Brain pericyte (primary cell): ENCODE measurements at regions not wholly inside any gene's neighbourhood (a gene's known extent, or its start where the extent isn't known, plus 50 kb on each side); places are given as distances from the start of the nearest gene placed in this dataset.
"Not testable (repeated sequence)": the region's sequence is repeated elsewhere in the genome, so short reads cannot be mapped to it uniquely, and the experiment has no call there.

Experiments
- DNase-seq: peaks from one replicate; pipeline ENCODE4 v3.0.0-alpha.2; 2012; ENCODE audit warnings: low read depth, low spot score

DNA sequence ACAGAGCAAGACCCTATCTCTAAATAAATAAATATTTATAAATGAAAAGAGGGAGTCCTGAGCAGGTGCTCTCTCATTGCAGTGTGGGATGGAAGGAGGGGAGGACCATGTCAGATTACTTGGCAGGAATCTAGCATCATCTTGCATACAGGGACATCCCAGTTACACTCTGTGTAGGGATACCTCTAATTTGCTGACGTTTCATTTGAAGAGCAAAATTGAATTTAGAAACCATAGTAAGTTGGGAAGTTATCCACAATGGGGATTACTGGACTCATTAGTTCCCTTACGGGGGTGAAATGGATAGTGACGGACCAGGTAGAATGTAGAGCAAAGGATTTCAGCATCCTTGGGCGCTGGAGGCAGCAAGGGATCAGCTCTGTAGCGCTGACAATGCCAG, 52.1 kb downstream of the ARHGEF18 start:
- no peak for DNase-seq

DNA sequence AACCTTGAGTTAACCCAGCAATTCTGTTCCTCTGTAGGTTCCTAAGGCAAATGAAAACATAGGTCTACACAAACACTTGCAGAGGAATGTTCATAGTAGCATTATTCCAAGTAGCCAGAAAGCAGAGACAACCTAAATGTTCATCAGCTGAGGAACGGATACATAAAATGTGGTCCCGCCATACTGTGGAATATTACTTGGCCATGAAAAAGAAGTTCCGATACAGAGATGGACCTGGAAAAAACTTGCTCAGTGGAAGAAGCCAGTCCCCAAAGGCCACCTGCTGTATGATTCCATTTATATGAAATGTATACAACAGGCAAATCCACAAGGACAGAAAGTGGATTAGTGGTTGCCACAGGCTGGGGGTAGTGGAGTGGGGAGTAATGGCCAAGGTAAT, 53.0 kb downstream of the ARHGEF18 start:
- no peak for DNase-seq

DNA sequence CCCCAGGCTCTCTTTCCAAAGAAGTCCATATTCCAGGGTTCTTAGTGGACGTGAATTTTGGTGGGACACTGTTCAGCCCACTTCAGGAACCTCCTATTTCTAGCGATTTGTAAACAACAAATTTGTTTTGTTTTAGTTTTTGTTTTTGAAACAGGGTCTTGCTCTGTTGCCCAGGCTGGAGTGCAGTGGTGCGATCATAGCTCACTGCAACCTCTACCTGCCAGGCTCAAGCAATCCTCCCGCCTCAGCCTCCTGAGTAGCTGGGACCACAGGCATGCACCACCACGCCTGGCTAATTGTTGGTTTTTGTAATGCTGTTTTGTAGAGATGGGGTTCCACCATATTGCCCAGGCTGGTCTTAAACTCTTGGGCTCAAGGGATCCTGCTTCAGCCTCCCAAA, 56.7 kb downstream of the ARHGEF18 start:
- not testable (repeated sequence) for DNase-seq

- DNase-seq, result no peak
Observed at GRCh38 chr19:7408251-7408650, 59.5 kb downstream of the ARHGEF18 start.

DNA sequence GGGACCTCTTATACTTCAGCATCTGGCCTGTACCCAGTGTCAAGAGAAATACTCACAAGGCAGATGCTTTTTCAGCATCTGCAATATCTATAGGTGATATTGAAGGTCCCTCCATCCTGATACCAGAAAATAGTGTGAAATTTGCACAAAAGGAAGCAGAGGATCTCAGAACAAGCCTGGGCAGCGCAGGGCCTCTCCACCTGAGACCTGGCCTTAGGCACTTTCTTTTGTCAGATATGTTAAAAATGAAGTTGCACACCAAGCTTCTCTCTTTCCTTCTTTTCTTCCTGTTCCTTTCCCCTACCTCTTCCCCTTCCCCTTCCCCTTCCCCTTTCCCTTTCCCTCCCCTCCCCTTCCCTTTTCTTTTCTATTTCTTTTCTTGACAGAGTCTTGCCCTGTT, 62.2 kb downstream of the ARHGEF18 start:
- DNase-seq, result no peak

- DNase-seq, result no peak
Observed at GRCh38 chr19:7413629-7414028, 64.9 kb downstream of the ARHGEF18 start.

- DNase-seq, result peak; percentile 62
Observed at GRCh38 chr19:7415163-7415856, 66.6 kb downstream of the ARHGEF18 start.

- DNase-seq, result no peak
Observed at GRCh38 chr19:7415857-7416371, 67.2 kb downstream of the ARHGEF18 start.

DNA sequence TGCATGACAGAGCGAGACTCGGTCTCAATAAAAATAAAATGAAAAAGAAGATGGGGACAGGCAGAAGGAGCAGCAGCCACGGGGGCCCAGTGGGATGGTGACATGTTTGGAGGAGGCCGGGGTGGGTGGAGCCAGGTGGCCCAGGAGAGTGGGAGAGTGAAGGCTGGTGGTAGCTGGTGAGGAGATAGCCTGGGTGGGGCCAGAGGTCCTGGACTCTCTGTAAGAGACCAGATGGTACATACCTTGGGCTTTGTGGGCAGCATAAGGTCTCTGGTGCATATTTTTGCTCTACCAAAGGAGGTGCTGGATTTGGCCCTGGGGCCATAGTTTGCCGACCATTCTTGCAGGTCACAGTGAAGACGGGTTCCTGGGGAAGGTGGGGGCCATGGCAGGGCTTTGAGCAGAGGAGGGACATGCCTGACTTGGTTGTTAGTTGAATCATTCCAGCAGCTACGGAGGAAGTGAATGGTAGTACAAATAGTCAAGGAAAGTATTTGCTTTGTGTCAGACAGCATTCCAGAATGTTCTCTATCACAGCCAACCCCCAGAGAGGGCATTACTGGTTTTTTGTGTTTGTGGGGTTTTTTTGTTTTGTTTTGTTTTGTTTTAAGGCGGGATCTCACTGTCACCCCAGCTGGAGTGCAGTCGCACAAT, 69.1 kb downstream of the ARHGEF18 start:
- no peak for DNase-seq

DNA sequence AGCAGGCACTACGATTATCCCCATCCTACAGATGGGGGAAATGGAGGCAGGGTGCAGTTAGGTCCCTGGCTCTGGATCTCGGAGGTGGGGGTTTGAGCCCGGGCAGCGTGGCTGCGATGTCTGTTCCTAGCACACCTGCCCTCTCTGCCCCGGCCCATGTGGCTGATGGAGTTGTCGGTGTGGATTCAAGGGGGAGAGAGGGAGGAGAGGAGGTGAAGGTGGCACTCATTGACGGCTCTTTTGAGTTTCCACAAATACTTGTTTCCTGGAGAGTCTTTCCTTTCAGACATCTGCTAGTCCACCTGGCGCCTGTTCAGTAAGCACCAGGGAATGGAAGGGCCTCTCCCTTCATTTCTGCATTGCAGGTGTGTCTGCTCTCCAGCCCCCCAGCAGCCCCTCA, 69.9 kb downstream of the ARHGEF18 start:
- no peak for DNase-seq

- DNase-seq, result no peak
Observed at GRCh38 chr19:7419153-7419552, 69.7 kb downstream of the PEX11G start.

DNA sequence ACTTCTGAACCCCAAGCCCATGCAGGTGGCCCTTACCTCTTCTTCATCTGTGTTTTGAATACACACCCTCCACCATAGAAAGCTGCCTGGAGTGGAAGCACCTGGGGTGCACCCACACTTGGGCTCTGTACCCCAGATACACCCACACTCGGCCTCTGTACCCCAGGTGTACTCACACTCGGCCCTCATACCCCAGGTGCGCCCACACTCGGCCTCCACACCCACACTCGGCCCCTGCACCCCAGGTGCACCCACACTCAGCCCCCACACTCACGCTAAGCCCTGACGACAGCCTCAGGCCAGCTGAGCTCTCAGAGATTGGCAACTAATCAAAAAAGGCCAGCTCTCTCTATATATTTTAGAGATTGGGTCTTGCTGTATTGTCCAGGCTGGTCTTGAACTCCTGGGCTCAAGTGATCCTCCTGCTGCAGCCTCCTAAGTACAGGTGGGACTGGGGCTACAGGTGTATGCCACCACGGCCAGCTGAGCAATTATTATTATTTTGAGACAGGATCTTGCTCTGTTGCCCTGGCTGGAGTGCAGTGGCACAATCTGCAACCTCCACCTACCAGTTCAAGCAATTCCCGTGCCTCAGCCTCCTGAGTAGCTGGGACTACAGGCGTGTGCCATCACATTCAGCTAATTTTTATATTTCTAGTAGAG, 68.9 kb downstream of the PEX11G start:
- DNase-seq, result no peak

GRCh38 chr19:7421941-7422744, 66.7 kb downstream of the PEX11G start:
- DNase-seq, result no peak
